Choroid plexus epithelial cell (primary cell): ENCODE measurements at regions not wholly inside any gene's neighbourhood (a gene's known extent, or its start where the extent isn't known, plus 50 kb on each side); places are given as distances from the start of the nearest gene placed in this dataset.

Source experiments
- DNase-seq: peaks from one replicate; pipeline ENCODE4 v3.0.0-alpha.2; 2010; ENCODE audit warnings: low read depth
- H3K4me3 ChIP-seq: 2 replicates; pipeline ENCODE4 v1.5.1; 2011; ENCODE audit warnings: low read depth, mild to moderate bottlenecking, control low read depth, low read length, moderate library complexity
- CTCF ChIP-seq: conservative IDR thresholded peaks from 2 replicates; pipeline ENCODE4 v1.5.1; 2011; ENCODE audit warnings: low read depth, mild to moderate bottlenecking, control low read depth, inconsistent platforms, low read length, moderate library complexity

DNA sequence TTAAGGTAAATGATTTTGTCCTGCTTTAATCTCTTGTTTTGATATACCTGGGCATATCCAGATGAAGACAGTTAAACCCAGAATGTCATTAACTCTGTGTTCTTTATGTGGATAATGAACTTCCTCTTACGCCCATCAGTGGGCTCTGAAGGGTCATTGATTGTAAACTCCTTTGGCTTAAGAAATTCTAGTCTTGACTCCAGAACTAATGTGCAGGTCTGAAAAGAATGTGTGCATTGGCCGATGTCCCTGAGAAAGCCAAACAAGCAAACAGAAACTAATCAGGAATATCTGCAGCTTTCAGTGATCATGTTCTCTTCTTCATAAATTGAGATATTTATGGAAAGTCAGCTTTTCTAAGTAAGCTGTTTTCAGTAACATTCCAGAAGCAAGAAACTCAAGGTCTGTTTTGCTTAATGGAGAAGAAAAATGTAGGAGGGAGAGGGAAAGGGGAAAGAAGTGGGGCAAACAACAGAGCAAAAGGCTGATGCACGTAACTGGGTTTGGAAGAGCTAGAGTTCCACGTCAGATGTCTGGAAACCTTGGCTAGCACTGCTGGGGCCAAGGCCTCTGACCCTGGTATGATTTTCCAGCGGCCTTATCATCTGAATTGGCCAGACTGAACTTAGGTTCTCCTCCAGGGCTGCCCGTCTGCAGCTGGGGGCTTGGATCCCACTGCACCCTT lies 61.3 kb upstream of the FHL2 start:
- peak; percentile 23 for DNase-seq
- no peak for TF ChIP-seq CTCF
- H3K4me3 ChIP-seq = no peak overlapping the region

DNA sequence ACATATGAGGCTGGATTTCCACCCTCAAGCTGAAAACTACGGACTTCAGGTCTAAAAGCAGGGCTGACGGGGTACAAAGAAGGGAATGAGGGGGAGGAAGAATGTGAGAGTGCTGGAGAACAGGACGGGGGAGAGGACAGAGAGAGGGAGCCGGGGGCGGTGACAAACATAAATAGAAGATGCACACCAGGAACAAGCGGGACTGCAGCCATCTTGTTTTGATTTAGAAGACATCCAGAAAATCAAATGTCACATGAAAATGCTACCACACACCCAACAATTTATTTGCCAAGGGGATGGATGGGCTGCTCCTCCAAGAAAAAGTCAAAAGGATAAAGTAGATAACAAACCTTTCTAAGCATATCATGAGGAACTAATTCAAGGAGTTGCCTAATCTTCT lies 59.2 kb upstream of the FHL2 start:
- H3K4me3 ChIP-seq = no peak overlapping the region
- DNase-seq = no peak
- no peak for TF ChIP-seq CTCF

- H3K4me3 ChIP-seq = no peak overlapping the region
- TF ChIP-seq CTCF = no peak
- DNase-seq = peak; percentile 98
Observed at GRCh38 chr2:105455488-105456003, 56.7 kb upstream of the FHL2 start.

GRCh38 chr2:105454801-105455485 lies 56.1 kb upstream of the FHL2 start:
- H3K4me3 ChIP-seq = no peak overlapping the region
- DNase-seq = peak; percentile 93
- peak; percentile 75 for TF ChIP-seq CTCF

- H3K4me3 ChIP-seq = no peak overlapping the region
- TF ChIP-seq CTCF = no peak
- no peak for DNase-seq
Observed at GRCh38 chr2:105451571-105452166, 52.8 kb upstream of the FHL2 start.

DNA sequence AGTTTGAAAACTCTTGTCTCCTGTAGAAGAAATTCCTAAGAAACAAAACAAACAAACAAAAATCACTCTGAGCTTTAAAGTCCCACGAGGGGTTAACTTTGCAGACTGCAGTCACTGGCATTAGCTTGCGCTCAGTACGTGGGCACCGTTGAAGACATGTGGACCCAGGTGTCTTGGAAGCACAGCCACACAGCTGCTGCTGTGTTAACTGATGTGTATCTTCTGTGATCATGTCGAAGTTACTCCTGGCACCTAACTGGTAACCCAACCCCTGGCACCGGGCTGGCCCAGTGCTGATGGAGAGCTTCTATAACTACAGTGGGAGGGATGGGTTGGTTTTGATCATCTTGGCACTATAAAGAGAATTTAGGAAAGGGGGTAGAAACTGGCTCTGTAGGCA lies 51.6 kb upstream of the FHL2 start:
- no peak for TF ChIP-seq CTCF
- no peak for DNase-seq
- no peak overlapping the region for H3K4me3 ChIP-seq
